Fibroblast of villous mesenchyme (primary cell): ENCODE measurements at regions not wholly inside any gene's neighbourhood (a gene's known extent, or its start where the extent isn't known, plus 50 kb on each side); places are given as distances from the start of the nearest gene placed in this dataset.

Source experiments
- DNase-seq: peaks from one replicate; pipeline ENCODE4 v3.0.0-alpha.2; 2010; ENCODE audit warnings: low read depth
- H3K4me3 ChIP-seq: 2 replicates; pipeline ENCODE4 v1.5.1; 2011; ENCODE audit warnings: low read depth, mild to moderate bottlenecking, low read length
- TF ChIP-seq, protein P1 (sequence below): IDR thresholded peaks from 2 replicates; pipeline ENCODE4 v1.5.1; 2012; ENCODE audit warnings: low read depth, mild to moderate bottlenecking, low read length; ENCODE audit not compliant: insufficient read depth

DNA sequence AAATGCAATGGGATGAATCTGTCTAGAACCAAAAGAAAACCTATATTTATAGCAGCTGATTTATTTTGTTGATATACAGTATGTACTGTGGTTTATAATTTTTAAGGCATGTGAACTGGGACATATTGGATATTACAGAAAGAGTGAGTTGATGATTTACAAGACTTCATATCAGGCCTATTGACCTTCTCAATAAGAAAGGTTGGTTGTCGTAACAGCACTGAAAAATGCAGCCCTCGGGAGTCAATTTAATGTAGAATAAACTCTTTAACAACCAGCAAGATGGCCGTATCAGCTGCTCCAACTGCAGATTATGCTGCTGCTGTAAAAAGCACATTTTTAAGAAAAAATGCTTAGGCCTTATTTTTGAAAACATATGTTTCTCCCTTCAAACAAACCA is 407.3 kb downstream of the GXYLT1 start:
- TF ChIP-seq, protein P1, sequence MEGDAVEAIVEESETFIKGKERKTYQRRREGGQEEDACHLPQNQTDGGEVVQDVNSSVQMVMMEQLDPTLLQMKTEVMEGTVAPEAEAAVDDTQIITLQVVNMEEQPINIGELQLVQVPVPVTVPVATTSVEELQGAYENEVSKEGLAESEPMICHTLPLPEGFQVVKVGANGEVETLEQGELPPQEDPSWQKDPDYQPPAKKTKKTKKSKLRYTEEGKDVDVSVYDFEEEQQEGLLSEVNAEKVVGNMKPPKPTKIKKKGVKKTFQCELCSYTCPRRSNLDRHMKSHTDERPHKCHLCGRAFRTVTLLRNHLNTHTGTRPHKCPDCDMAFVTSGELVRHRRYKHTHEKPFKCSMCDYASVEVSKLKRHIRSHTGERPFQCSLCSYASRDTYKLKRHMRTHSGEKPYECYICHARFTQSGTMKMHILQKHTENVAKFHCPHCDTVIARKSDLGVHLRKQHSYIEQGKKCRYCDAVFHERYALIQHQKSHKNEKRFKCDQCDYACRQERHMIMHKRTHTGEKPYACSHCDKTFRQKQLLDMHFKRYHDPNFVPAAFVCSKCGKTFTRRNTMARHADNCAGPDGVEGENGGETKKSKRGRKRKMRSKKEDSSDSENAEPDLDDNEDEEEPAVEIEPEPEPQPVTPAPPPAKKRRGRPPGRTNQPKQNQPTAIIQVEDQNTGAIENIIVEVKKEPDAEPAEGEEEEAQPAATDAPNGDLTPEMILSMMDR, result no peak

DNA sequence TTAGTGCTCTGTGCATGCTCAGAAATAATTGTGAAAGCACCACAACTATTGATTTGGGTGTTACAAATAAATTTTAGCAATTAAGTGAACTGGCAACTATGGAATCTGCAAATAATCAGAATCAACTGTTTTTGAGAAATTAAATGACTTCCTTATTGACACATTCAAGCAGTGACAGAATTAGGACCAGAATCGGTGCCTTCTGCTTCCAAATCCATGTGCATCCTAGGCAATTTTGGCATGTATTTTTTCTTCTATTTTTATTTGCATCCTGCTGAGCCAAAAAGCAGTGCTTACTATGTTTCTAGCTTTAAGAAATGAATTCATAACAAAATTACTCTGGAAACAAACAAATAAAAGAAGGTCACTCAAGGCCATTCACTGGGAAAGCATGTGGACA is 408.2 kb downstream of the GXYLT1 start:
- TF ChIP-seq, protein P1, result no peak

More for the DNA sequence above, 407.3 kb downstream of the GXYLT1 start:
- H3K4me3 ChIP-seq, result no peak overlapping the region
- DNase-seq, result no peak

DNA sequence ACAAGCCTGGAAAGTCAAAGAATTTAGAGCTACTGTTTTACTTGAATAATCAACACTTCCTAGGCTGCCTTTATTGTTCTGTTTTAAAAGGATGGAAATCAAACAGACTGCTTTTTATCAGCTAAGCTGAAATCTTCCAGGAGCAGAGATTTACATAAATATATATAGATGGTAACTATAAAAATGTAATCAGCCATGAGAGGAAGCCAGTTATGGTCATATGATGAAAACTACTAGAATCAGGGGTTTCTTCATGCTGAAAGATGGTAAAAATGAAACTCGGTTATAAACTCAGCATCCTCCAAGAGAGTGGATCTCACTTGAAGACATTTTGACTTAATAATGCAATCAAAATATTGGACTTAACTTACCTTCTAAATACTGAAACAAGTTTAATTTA is 413.0 kb downstream of the GXYLT1 start:
- TF ChIP-seq, protein P1, result no peak
- no peak overlapping the region for H3K4me3 ChIP-seq
- no peak for DNase-seq

More for the DNA sequence above, 408.2 kb downstream of the GXYLT1 start:
- H3K4me3 ChIP-seq, result no peak overlapping the region
- DNase-seq, result no peak

DNA sequence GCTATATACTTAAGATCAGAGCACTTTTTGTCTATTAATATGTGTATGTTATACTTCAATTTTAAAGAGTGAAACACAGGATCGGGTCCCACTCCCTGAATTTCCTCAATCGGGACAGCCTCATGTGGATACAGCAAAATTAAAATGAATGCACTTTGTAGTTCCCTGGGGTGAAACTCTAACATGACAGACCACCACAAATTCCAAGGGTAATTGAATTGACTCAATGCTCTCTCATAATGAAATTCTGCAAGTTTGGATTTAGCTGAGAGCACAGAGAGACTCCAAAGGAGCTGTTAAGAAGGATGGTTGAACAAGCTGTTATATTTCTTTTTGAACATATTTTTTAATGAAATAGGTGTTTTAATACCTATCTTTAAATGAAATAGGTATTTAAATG is 413.6 kb downstream of the GXYLT1 start:
- no peak overlapping the region for H3K4me3 ChIP-seq
- TF ChIP-seq, protein P1, result no peak
- DNase-seq, result no peak

DNA sequence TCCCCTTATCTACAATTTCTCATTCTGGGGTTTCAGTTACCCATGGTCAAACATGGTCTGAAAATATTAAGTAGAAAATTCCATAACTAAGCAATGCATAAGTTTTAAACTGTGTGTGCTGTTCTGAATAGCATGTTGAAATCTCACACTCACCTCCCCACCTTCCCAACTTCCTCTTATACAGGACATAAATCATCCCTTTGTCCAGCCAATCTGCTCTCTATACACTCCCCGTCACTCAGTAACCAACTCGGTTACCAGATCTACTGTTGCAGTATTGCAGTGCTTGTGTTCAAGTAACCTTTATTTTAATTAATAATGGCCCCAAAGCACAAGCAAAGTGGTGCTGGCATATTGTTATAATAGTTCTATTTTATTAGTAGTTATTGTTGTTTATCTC is 420.5 kb downstream of the GXYLT1 start:
- no peak overlapping the region for H3K4me3 ChIP-seq
- DNase-seq, result no peak
- TF ChIP-seq, protein P1, result no peak

DNA sequence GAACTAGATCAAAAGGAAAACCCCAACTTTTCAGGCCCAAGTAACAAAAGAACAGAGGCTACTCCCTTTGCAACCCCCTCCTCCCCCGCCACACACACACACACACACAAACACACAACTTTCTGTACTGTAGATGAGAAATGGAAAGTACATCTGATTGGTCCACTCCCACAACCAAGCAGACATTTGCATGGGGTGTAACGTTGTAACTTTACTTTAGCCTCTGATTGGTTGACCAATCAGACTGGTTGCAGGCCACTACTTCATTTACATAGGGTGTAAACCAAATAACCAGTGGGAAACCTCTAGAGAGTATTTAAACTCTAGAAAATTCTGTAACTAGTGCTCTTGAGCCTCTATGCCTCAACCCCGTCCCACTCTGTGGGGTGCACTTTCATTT is 425.5 kb downstream of the GXYLT1 start:
- no peak overlapping the region for H3K4me3 ChIP-seq
- TF ChIP-seq, protein P1, result no peak
- DNase-seq, result no peak

DNA sequence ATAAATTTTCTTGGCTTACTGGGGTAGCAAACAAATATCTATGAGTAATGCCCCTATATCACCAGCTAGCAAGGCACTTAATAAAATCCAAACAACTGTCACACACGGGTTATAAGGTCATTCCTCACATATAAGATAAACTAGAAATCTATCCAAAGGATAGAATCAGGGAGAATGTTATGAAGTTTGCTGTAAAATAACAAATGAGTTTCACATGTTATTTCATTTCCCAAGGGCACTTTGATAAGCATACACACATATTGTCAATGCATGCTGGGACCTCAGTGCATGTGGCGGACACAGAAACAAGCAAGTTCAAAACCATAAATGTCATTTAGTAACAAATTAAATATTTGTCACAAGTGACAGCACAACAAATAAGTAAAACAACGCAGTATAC is 429.4 kb downstream of the GXYLT1 start:
- TF ChIP-seq, protein P1, result no peak
- H3K4me3 ChIP-seq, result no peak overlapping the region
- no peak for DNase-seq
